ENCODE measurements at regions not wholly inside any gene's neighbourhood (a gene's known extent, or its start where the extent isn't known, plus 50 kb on each side); places are given as distances from the start of the nearest gene placed in this dataset.

GRCh38 chr7:82539969-82540368 is 96.4 kb upstream of the CACNA2D1 start:
- DNase-seq (ENCODE audit: low read depth, low spot score): no peak
- Histone ChIP-seq H3K27ac (ENCODE audit: low read depth, low read length) (no peak overlapping the region), H3K79me2 (ENCODE audit: insufficient read depth, low read length) (no peaks in the 10 kb centered on the region), H2AFZ (ENCODE audit: low read depth, low read length, poor library complexity, severe bottlenecking) (no peak overlapping the region), H4K20me1 (ENCODE audit: insufficient read depth) (no peaks in the 10 kb centered on the region), H3K4me2 (ENCODE audit: low read length) (no peak overlapping the region), H3K9me2 (ENCODE audit: insufficient read depth) (no peaks in the 10 kb centered on the region), H3K9me3 (ENCODE audit: control insufficient read depth in 1 of 2, insufficient read depth in 1 of 2, low read depth in 1 of 2, low read length in 2 of 2) (no peaks in the 10 kb centered on the region), H3K4me1 (ENCODE audit: control insufficient read depth in 1 of 2, insufficient read depth in 2 of 2, low read length in 2 of 2) (no peaks in the 10 kb centered on the region), H3K36me3 (ENCODE audit: control insufficient read depth in 1 of 2, insufficient read depth in 2 of 2, low read length in 2 of 2) (no peaks in the 10 kb centered on the region), H3K9ac (ENCODE audit: low read length) (no peak overlapping the region), H3K27me3 (ENCODE audit: insufficient read depth, low read length) (no peaks in the 10 kb centered on the region), H3K4me3 (replicated peaks in 1 of 2; ENCODE audit: low read depth in 1 of 2, low read length in 2 of 2) (no peak overlapping the region)
- POLR2A ChIA-PET: no interaction called here
- intact Hi-C loops (cut with micrococcal nuclease): no loop called here
- TF ChIP-seq ELF1 (IDR thresholded peaks at IDR 0.05; ENCODE audit: borderline replicate concordance, low read depth) (no peak), SRF (IDR thresholded peaks at IDR 0.05; ENCODE audit: low read depth) (no peak), RAD21 (IDR thresholded peaks at IDR 0.05; ENCODE audit: low read depth) (no peak), CEBPB (IDR thresholded peaks at IDR 0.05; ENCODE audit: low read depth) (no peak), JUND (IDR thresholded peaks at IDR 0.05) (no peak), SIN3A (IDR thresholded peaks at IDR 0.05; ENCODE audit: low read depth) (no peak), POLR2A (IDR thresholded peaks at IDR 0.05; ENCODE audit: borderline replicate concordance, extremely low read depth, insufficient read depth, insufficient read length) (no peak), MAX (IDR thresholded peaks at IDR 0.05) (no peak), ZNF274 (IDR thresholded peaks at IDR 0.05; ENCODE audit: low read depth, low read length) (no peak), REST (IDR thresholded peaks at IDR 0.05; ENCODE audit: low read depth) (no peak), SP1 (IDR thresholded peaks at IDR 0.05; ENCODE audit: low read depth) (no peak), YY1 (IDR thresholded peaks at IDR 0.05; ENCODE audit: extremely low read depth, insufficient replicate concordance, low read depth, low read length) (no peak)
- TF ChIP-seq, protein P1, sequence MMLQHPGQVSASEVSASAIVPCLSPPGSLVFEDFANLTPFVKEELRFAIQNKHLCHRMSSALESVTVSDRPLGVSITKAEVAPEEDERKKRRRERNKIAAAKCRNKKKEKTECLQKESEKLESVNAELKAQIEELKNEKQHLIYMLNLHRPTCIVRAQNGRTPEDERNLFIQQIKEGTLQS (IDR thresholded peaks at IDR 0.05): no peak
- no peak for ATAC-seq
- CTCF ChIA-PET: no interaction called here
- no TSS peak for BruUV-seq (replicated peaks)
- RAD21 ChIA-PET (ENCODE audit: low non-redundant PET in 1 of 2, low total read pairs in 2 of 2, uncharacterized antibody in 2 of 2, unreplicated experiment in 2 of 2): no interaction called here
